ENCODE measurements at regions not wholly inside any gene's neighbourhood (a gene's known extent, or its start where the extent isn't known, plus 50 kb on each side); places are given as distances from the start of the nearest gene placed in this dataset.

DNA sequence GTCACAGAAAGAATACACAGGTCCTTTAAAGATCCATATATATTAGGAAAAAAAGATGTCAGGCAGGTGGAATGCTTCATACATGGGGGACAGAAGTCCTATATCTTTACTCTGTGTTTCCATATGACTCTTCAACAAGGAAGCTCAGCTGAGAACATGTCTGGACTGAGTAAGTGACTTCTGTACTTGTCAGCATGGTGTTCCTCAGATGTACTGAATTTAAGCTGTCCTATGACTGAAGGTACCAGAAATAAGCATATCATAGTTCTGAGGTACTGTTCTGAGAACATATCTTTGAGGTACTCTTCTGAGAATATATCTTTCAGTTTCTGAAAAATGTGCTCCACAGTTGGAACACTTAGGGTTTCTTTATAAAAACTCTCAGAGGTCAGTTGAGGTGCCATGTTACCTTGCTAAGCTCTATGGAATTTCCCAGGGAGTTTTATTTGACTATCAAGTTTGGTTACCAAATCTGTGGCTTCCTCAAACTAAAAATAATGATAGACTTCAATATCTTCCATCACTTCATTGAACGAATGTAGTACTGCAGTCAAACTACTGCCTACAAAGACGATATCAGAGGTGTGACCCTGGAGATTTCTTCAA is 597.2 kb upstream of the GNPDA2 start:
- DNase-seq, result no peak
- no peaks in the 10 kb centered on the region for H3K4me1 ChIP-seq
- intact Hi-C loops (cut with DNase I), result no loop called here
- no peaks in the 10 kb centered on the region for H3K27me3 ChIP-seq
- H3K27ac ChIP-seq, result no peak overlapping the region
- H3K36me3 ChIP-seq, result no peaks in the 10 kb centered on the region
- WGBS, 2 donors, result 85 to 89% methylated on average over 2 of the region's 2 CpGs
- H3K4me3 ChIP-seq (replicated peaks in 1 of 3), result no peak overlapping the region
- no peaks in the 10 kb centered on the region for H3K9me3 ChIP-seq
- TF ChIP-seq POLR2A (IDR thresholded peaks at IDR 0.05), result no peak
- TF ChIP-seq, protein P1, sequence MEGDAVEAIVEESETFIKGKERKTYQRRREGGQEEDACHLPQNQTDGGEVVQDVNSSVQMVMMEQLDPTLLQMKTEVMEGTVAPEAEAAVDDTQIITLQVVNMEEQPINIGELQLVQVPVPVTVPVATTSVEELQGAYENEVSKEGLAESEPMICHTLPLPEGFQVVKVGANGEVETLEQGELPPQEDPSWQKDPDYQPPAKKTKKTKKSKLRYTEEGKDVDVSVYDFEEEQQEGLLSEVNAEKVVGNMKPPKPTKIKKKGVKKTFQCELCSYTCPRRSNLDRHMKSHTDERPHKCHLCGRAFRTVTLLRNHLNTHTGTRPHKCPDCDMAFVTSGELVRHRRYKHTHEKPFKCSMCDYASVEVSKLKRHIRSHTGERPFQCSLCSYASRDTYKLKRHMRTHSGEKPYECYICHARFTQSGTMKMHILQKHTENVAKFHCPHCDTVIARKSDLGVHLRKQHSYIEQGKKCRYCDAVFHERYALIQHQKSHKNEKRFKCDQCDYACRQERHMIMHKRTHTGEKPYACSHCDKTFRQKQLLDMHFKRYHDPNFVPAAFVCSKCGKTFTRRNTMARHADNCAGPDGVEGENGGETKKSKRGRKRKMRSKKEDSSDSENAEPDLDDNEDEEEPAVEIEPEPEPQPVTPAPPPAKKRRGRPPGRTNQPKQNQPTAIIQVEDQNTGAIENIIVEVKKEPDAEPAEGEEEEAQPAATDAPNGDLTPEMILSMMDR (IDR thresholded peaks at IDR 0.05), result no peak

DNA sequence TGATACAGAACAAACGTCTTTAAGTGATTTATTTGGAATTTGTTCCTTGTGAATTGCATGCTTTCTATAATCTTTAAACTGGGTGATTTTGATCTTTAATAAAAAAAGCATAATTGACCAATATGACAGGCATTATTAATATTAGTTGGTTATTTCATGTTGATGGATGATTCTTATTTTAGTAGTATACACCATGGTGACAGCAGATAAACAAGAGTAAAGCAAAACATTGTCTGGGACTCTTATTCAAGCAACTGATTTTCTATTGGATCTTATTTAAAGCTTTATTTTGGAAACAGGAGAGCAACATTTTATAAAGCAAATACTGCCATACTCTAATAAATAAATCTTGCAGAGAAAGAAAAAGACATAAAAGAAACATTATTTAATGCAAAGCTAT is 591.4 kb upstream of the GNPDA2 start:
- 72 to 74% methylated on average over 1 of the region's 1 CpG for WGBS, 2 donors
- H3K36me3 ChIP-seq, result no peaks in the 10 kb centered on the region
- no peak for DNase-seq
- H3K4me3 ChIP-seq (replicated peaks in 1 of 3), result no peak overlapping the region
- intact Hi-C loops (cut with DNase I), result no loop called here
- TF ChIP-seq, protein P1 (IDR thresholded peaks at IDR 0.05), result no peak
- no peak for TF ChIP-seq POLR2A (IDR thresholded peaks at IDR 0.05)
- H3K27ac ChIP-seq, result no peak overlapping the region
- no peaks in the 10 kb centered on the region for H3K4me1 ChIP-seq
- H3K27me3 ChIP-seq, result no peaks in the 10 kb centered on the region
- no peaks in the 10 kb centered on the region for H3K9me3 ChIP-seq

DNA sequence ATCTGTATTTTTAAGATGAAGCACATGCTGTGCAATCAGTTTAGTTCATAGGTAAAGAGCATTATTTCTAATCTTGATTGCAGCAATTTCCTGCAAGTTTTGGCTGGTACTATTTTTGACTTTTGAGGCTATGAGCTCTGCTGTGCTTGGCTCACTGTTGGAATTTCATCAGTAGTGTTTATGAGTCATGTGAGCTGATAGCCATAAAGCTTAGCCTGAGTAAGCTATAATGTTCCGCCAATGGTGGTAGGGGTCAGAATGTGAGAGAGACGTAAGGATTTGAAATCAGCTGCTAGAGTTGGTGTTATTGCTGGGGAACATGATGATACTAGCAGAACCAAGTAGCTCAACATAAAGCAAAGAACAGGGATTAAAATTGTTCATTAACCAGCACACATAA is 590.9 kb upstream of the GNPDA2 start:
- intact Hi-C loops (cut with DNase I), result no loop called here
- H3K36me3 ChIP-seq, result no peaks in the 10 kb centered on the region
- no peaks in the 10 kb centered on the region for H3K9me3 ChIP-seq
- no peaks in the 10 kb centered on the region for H3K4me1 ChIP-seq
- H3K4me3 ChIP-seq (replicated peaks in 1 of 3), result no peak overlapping the region
- H3K27me3 ChIP-seq, result no peaks in the 10 kb centered on the region
- DNase-seq, result no peak
- 70 to 73% methylated on average over 2 of the region's 2 CpGs for WGBS, 2 donors
- H3K27ac ChIP-seq, result no peak overlapping the region
- no peak for TF ChIP-seq POLR2A (IDR thresholded peaks at IDR 0.05)
- TF ChIP-seq, protein P1 (IDR thresholded peaks at IDR 0.05), result no peak

DNA sequence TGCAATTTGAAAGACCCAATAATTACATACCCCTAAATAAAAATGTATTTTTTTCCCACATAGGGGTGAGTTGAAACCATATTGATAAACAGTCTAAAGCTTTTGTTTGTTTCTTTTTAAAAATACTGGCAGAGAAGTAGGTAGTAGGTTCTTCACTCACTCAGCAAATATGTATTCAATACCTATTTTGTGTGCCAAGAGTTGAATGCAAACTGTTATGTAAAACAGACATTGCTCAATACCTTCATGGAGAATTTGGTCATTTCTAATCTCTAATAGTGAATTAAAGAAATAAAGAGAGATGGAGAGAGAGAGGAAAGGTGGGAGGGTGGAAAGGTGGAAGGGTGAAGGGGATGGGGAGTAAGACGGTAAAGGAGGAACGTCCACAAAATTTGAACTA is 589.9 kb upstream of the GNPDA2 start:
- Histone ChIP-seq H3K4me3 (replicated peaks in 1 of 3) (no peak overlapping the region), H3K27me3 (no peaks in the 10 kb centered on the region), H3K27ac (no peak overlapping the region), H3K4me1 (no peaks in the 10 kb centered on the region), H3K36me3 (no peaks in the 10 kb centered on the region), H3K9me3 (no peaks in the 10 kb centered on the region)
- WGBS, 2 donors, result 81 to 90% methylated on average over 2 of the region's 2 CpGs
- no peak for DNase-seq
- intact Hi-C loops (cut with DNase I), result no loop called here
- no peak for TF ChIP-seq POLR2A (IDR thresholded peaks at IDR 0.05)
- TF ChIP-seq, protein P1 (IDR thresholded peaks at IDR 0.05), result no peak

DNA sequence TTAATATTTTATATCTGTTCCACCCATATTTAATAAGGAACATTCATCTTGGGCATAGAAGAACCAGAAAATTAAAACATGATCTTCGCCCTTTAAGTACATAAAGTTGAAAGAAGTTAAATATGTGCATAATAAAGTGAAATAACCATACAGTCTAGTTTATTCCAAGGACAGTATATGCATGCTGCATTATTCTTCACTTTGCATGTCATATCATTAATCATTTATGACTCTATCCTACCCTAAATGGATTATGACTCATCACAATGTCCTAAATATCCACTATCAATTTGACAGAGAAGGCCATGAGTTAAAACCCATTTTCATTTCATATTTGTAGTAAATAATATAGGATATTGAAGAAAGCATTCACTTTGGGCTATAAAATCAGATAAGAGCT is 576.5 kb upstream of the GNPDA2 start:
- H3K36me3 ChIP-seq, result no peaks in the 10 kb centered on the region
- TF ChIP-seq, protein P1 (IDR thresholded peaks at IDR 0.05), result no peak
- no peak for TF ChIP-seq POLR2A (IDR thresholded peaks at IDR 0.05)
- no peaks in the 10 kb centered on the region for H3K9me3 ChIP-seq
- H3K27ac ChIP-seq, result no peak overlapping the region
- intact Hi-C loops (cut with DNase I), result no loop called here
- no peaks in the 10 kb centered on the region for H3K4me1 ChIP-seq
- 75 to 85% methylated on average over 1 of the region's 1 CpG for WGBS, 2 donors
- no peak for DNase-seq
- no peaks in the 10 kb centered on the region for H3K27me3 ChIP-seq
- H3K4me3 ChIP-seq (replicated peaks in 1 of 3), result no peak overlapping the region
